Chondrocyte (in vitro differentiated cells): ENCODE measurements at regions not wholly inside any gene's neighbourhood (a gene's known extent, or its start where the extent isn't known, plus 50 kb on each side); places are given as distances from the start of the nearest gene placed in this dataset.

Experiments used
- DNase-seq: peaks from one replicate; pipeline ENCODE4 v3.0.0; 2021; ENCODE audit warnings: mixed read lengths, low spot score
- H3K27ac Mint-ChIP-seq: one replicate; pipeline ENCODE4 v1.8.0; 2021; ENCODE audit warnings: mild to moderate bottlenecking, moderate library complexity, mixed read lengths; ENCODE audit not compliant: unreplicated experiment
- H3K27me3 Mint-ChIP-seq: 2 replicates; pipeline ENCODE4 v1.8.0; 2021; ENCODE audit warnings: low read depth, mixed read lengths
- H3K36me3 Mint-ChIP-seq: 2 replicates; pipeline ENCODE4 v1.8.0; 2021; ENCODE audit warnings: low read depth, mixed read lengths
- H3K4me1 Mint-ChIP-seq: 2 replicates; pipeline ENCODE4 v1.8.0; 2021; ENCODE audit warnings: low read depth, mild to moderate bottlenecking, mixed read lengths
- H3K4me3 Mint-ChIP-seq: one replicate; pipeline ENCODE4 v1.8.0; 2021; ENCODE audit warnings: mild to moderate bottlenecking, moderate library complexity, mixed read lengths; ENCODE audit not compliant: unreplicated experiment
- H3K9me3 Mint-ChIP-seq: 2 replicates; pipeline ENCODE4 v1.8.0; 2021; ENCODE audit warnings: low read depth, mixed read lengths
- TF ChIP-seq, protein P1 (sequence below): fragments of 200-600 bp; sonication (generic); IDR thresholded peaks from 2 replicates; pipeline ENCODE4 v1.5.0; 2021; ENCODE audit warnings: antibody characterized with exemption, mild to moderate bottlenecking, moderate library complexity

DNA sequence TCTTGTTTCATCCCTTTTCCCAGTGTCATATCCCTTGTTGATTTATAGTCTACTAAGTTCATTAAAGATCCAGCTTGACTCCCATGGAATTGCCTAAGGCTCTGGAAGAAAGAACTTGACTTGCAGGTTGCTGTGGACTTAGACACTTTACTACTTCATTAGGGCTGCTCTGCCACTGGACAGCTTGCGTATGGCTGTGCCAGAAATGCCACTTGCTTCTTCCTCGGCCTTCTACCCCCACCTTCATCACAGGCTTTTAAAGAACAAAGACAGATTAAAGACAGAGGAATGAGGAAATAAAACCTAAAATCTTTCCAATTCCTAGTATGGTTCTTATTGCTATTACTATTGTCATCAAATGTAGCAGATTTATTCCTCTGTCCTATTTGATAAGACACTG is 591.7 kb downstream of the BCL11A start:
- Mint-ChIP-seq H3K27ac (no peak overlapping the region), H3K27me3 (peaks cover 2% of the 10 kb centered on the region), H3K4me3 (no peak overlapping the region), H3K36me3 (no peaks in the 10 kb centered on the region), H3K4me1 (no peaks in the 10 kb centered on the region), H3K9me3 (no peaks in the 10 kb centered on the region)
- TF ChIP-seq, protein P1, sequence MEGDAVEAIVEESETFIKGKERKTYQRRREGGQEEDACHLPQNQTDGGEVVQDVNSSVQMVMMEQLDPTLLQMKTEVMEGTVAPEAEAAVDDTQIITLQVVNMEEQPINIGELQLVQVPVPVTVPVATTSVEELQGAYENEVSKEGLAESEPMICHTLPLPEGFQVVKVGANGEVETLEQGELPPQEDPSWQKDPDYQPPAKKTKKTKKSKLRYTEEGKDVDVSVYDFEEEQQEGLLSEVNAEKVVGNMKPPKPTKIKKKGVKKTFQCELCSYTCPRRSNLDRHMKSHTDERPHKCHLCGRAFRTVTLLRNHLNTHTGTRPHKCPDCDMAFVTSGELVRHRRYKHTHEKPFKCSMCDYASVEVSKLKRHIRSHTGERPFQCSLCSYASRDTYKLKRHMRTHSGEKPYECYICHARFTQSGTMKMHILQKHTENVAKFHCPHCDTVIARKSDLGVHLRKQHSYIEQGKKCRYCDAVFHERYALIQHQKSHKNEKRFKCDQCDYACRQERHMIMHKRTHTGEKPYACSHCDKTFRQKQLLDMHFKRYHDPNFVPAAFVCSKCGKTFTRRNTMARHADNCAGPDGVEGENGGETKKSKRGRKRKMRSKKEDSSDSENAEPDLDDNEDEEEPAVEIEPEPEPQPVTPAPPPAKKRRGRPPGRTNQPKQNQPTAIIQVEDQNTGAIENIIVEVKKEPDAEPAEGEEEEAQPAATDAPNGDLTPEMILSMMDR = no peak
- no peak for DNase-seq

DNA sequence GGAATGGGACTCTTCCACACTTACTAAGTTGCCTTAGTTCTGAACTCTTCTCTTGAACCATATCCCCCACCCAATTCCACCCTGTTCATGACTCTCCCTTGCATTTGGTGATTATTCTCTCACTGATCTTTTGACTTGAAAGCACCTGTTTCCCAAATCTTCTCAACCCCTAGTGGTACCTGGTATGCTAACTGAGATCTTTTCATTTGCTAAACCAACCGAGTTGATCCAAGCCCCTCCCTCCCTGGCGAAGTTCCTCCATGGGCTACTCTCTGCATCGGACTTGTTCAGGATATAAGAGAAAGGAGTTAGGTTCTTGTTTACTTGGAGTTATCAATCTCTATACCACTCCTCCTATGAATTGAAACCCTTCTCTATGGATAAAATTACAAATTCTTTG is 593.5 kb downstream of the BCL11A start:
- Mint-ChIP-seq H3K27ac (no peak overlapping the region), H3K4me1 (no peaks in the 10 kb centered on the region), H3K36me3 (no peaks in the 10 kb centered on the region), H3K9me3 (no peaks in the 10 kb centered on the region), H3K4me3 (no peak overlapping the region), H3K27me3 (peaks cover 2% of the 10 kb centered on the region)
- TF ChIP-seq, protein P1 = no peak
- DNase-seq = no peak

DNA sequence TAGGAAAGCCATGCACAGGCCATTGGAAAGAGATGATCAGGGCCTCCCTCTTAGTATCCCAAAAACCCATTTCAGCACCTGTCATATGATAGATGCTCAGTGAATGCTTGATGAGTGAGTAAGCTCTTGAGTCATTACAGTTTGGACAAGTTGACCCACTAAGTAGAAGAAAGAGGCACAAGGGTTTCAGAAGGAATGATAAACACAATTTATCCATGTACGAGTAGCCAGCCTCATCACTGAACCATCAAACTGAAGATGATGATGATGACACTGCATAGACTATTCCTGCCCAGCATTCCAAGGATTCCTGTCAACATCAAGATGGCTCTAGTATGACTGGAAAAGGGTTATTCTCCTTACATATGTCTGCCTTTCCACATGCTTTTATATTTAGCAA is 596.0 kb downstream of the BCL11A start:
- Mint-ChIP-seq H3K4me3 (no peak overlapping the region), H3K27ac (no peak overlapping the region), H3K4me1 (no peaks in the 10 kb centered on the region), H3K9me3 (no peaks in the 10 kb centered on the region), H3K36me3 (no peaks in the 10 kb centered on the region), H3K27me3 (peaks cover 2% of the 10 kb centered on the region)
- TF ChIP-seq, protein P1 = no peak
- DNase-seq = no peak

DNA sequence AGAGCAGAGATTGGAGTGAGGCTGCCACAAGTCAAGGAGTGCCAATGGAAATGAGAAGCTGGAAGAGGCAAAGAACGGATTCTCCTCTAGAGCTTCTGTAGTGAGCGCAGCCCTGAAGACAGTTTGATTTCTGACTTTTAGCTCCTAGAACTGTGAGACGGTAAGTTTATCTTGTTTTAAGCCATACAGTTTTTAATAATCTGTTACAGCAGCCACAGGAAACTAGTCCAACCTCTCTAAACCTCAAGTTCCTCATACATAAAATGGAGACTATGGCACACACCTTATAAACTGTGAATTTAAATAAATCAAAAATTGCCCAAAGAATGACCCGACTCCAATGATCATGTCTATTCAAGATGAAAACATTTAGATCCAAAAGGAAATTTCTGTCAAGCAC is 596.5 kb downstream of the BCL11A start:
- Mint-ChIP-seq H3K36me3 (no peaks in the 10 kb centered on the region), H3K27me3 (peaks cover 2% of the 10 kb centered on the region), H3K9me3 (no peaks in the 10 kb centered on the region), H3K27ac (no peak overlapping the region), H3K4me3 (no peak overlapping the region), H3K4me1 (no peaks in the 10 kb centered on the region)
- no peak for DNase-seq
- TF ChIP-seq, protein P1 = no peak

DNA sequence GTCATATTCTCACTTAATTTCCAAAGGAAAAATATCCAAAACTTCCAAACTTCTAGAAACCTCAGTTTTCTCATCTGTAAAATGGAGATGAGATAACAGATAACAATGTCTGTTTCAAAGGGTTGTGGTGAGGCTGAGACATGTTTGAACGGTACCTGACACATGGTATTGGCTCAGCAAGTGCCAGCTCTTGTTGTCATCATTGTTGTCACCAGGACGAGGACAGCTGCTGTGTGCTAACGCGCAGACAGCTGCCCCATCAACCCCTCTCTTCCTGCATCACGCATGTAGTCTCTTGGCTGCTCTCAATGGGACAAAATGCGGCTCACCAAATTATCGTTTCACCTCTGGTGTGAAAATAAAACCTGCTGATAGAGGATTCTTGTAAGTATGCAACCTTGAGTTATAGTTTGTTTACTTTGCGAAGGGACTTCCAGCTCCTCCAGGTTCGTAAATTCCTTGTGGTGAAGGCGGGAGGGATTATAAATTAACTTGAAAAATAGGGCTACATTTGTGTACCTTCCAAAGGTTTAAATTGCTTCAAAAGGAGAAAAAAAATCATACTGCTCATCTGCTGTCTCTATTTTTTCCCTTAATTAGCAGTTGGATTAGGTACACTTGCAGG is 605.4 kb downstream of the BCL11A start:
- no peak for DNase-seq
- no peaks in the 10 kb centered on the region for H3K36me3 Mint-ChIP-seq
- TF ChIP-seq, protein P1 = no peak
- H3K9me3 Mint-ChIP-seq = no peaks in the 10 kb centered on the region
- H3K27ac Mint-ChIP-seq = no peak overlapping the region
- no peak overlapping the region for H3K4me3 Mint-ChIP-seq
- no peaks in the 10 kb centered on the region for H3K27me3 Mint-ChIP-seq
- no peaks in the 10 kb centered on the region for H3K4me1 Mint-ChIP-seq
